K562 (cell line): ENCODE measurements at regions not wholly inside any gene's neighbourhood (a gene's known extent, or its start where the extent isn't known, plus 50 kb on each side); places are given as distances from the start of the nearest gene placed in this dataset.

Experiments used
- ATAC-seq: fragments of 200-7000 bp; cut with Tn5 transposase; 3 replicates; pipeline ENCODE4 v1.9.1; 2020; ENCODE audit warnings: moderate library complexity
- BruUV-seq: library from RNA; stranded (reverse); fragments of 400-500 nt; replicated peaks from 2 replicates; lab custom pipeline; 2021; lab: Mats Ljungman, UMichigan
- CTCF ChIA-PET: fragments of 300-600 bp; formaldehyde crosslinking; extraction: SDS; loops from one replicate; lab custom pipeline; 2021; ENCODE audit warnings: low intra/inter-chr PET ratio; lab: Yijun Ruan, JAX
- POLR2A ChIA-PET: fragments of 300-600, 350-650 bp; sonication (Branson Sonifier 250); formaldehyde crosslinking; extraction: SDS; loops from one replicate; lab custom pipeline; 2021; ENCODE audit warnings: antibody characterized with exemption, inconsistent platforms; lab: Yijun Ruan, JAX
- DNase-seq, 4 experiments: peaks; one replicate each; pipeline versions ENCODE4 v3.0.0 to v3.0.0-alpha.2; 2011 to 2018; ENCODE audit warnings: low spot score in 3 of 4, mixed read lengths in 3 of 4; ENCODE audit errors: extremely low read depth in 1 of 4
- FAIRE-seq: peaks from 2 replicates; lab custom pipeline; 2011; peaks lifted over from hg19 to GRCh38; lab: Jason Lieb, UNC
- H2AFZ ChIP-seq: 2 replicates; pipeline ENCODE4 v1.6.0; 2011; ENCODE audit warnings: low read depth, low read length, control low read depth, inconsistent platforms
- H3K27ac ChIP-seq: fragments of 200-600 bp; 3 replicates; pipeline ENCODE4 v1.8.0; 2011; ENCODE audit warnings: low read depth, mild to moderate bottlenecking, control low read depth, inconsistent platforms, low read length, moderate library complexity, mixed read lengths; ENCODE audit errors: extremely low read depth
- H3K27me3 ChIP-seq, 2 experiments: fragments of 300-600 bp in 1 of 2; 2 replicates in 1 of 2; 3 replicates in 1 of 2; pipeline versions ENCODE4 v1.6.0 to v1.8.0; 2011; ENCODE audit warnings: inconsistent platforms in 2 of 2, low read length in 2 of 2, mild to moderate bottlenecking in 1 of 2, mixed read lengths in 1 of 2, moderate library complexity in 1 of 2; ENCODE audit not compliant: control insufficient read depth in 2 of 2, insufficient read depth in 2 of 2
- H3K36me3 ChIP-seq: fragments of 300-600 bp; 3 replicates; pipeline ENCODE4 v1.8.0; 2011; ENCODE audit warnings: mild to moderate bottlenecking, low read length, inconsistent platforms; ENCODE audit not compliant: control insufficient read depth, insufficient read depth
- H3K4me1 ChIP-seq, 2 experiments: fragments of 200-600 bp in 1 of 2; replicated peaks in 1 of 2; 2 replicates in 1 of 2; 3 replicates in 1 of 2; pipeline versions ENCODE4 v1.5.1 to v1.8.0; 2011; ENCODE audit warnings: inconsistent platforms in 2 of 2, low read length in 2 of 2, mild to moderate bottlenecking in 1 of 2, mixed read lengths in 1 of 2, moderate library complexity in 1 of 2; ENCODE audit not compliant: control insufficient read depth in 2 of 2, insufficient read depth in 2 of 2
- H3K4me2 ChIP-seq: 2 replicates; pipeline ENCODE4 v1.6.1; 2011; ENCODE audit warnings: low read length, control low read depth, inconsistent platforms, mixed read lengths; ENCODE audit not compliant: insufficient read depth
- H3K4me3 ChIP-seq: fragments of 200-600 bp; sonication (generic), shearing (Covaris generic); 2 replicates; pipeline ENCODE4 v1.5.1; 2016; ENCODE audit warnings: control low read depth, inconsistent platforms
- H3K79me2 ChIP-seq: fragments of 200-600 bp; 3 replicates; pipeline ENCODE4 v1.8.0; 2011; ENCODE audit warnings: low read length, inconsistent platforms; ENCODE audit not compliant: control insufficient read depth, insufficient read depth
- H3K9ac ChIP-seq, 2 experiments: 2 replicates each; pipeline versions ENCODE4 v1.6.0 to v1.6.1; 2011; ENCODE audit warnings: low read depth in 2 of 2, low read length in 2 of 2, control low read depth in 1 of 2, inconsistent platforms in 1 of 2, mild to moderate bottlenecking in 1 of 2, mixed read lengths in 1 of 2; ENCODE audit not compliant: insufficient read depth in 1 of 2
- H3K9me1 ChIP-seq: one replicate; pipeline ENCODE4 v1.6.0; 2011; ENCODE audit warnings: inconsistent platforms, mild to moderate bottlenecking, low read length, moderate library complexity; ENCODE audit not compliant: control insufficient read depth, insufficient read depth
- H3K9me3 ChIP-seq: replicated peaks from 2 replicates; pipeline ENCODE4 v1.5.1; 2011; ENCODE audit warnings: low read depth, low read length, inconsistent platforms; ENCODE audit not compliant: control insufficient read depth, insufficient read depth
- H4K20me1 ChIP-seq: replicated peaks from 2 replicates; pipeline ENCODE4 v1.6.1; 2011; ENCODE audit warnings: low read length, inconsistent platforms, mixed read lengths; ENCODE audit not compliant: control insufficient read depth, insufficient read depth
- GABPB2 ChIP-seq: fragments of 250-450 bp; sonication (Bioruptor Pico); conservative IDR thresholded peaks from 2 replicates; pipeline ENCODE4 v1.5.1; 2021; ENCODE audit warnings: mild to moderate bottlenecking
- ZNF133 ChIP-seq: fragments of 250-450 bp; sonication (Bioruptor Pico); IDR thresholded peaks from 2 replicates; pipeline ENCODE4 v1.4.0; 2020; ENCODE audit warnings: mild to moderate bottlenecking
- WGBS: fragments of 100-300 bp; shearing (Covaris generic); methylation state at CpG from one replicate; pipeline ENCODE4 v1.1.6; 2016; ENCODE audit warnings: low coverage, mixed read lengths; ENCODE audit not compliant: insufficient coverage; ENCODE audit errors: missing lambda C conversion rate; 5-methylcytosine and 5-hydroxymethylcytosine counted together
- in situ Hi-C: fragments of 300-500 bp; cut with MboI; formaldehyde crosslinking; loops from 4 replicates; pipeline ENCODE4 v1.15.0; 2018; ENCODE audit warnings: inconsistent platforms, mixed read lengths
- intact Hi-C: fragments of 100-400 bp; cut with micrococcal nuclease; formaldehyde crosslinking; loops from 2 replicates; pipeline ENCODE4 v1.14.2; 2022
- TF ChIP-seq, protein P1 (sequence below): fragments of 450-650 bp; formaldehyde crosslinking; IDR thresholded peaks from 2 replicates; pipeline ENCODE4 v1.4.0; 2022; ENCODE audit warnings: mild to moderate bottlenecking, moderate library complexity
- TF ChIP-seq, protein P2 (sequence below): sonication (generic); formaldehyde crosslinking; IDR thresholded peaks from 2 replicates; pipeline ENCODE4 v1.8.0; 2022; ENCODE audit warnings: mild to moderate bottlenecking, missing genetic modification reagents, borderline replicate concordance

DNA sequence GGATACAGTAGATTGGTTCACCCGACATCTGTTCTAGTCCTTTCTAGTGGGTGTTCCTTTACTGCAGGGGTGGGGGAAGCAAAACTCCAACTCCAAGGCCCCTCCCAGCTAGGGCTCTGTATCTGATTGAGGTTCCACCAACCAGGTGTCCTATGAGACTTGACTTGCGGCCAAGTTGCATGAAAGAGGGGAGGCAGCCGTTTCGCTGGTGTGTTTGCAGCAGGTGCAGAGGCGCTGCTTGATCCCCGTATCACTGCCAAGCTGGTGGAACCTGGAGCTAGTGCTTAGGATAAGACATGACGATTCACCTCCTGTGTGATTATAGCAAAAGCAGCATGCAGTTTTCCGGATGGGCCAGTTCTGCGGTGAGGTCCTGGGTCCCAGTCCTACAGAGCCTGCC, 338.2 kb downstream of the UQCRFS1 start:
- TF ChIP-seq GABPB2 (no peak), ZNF133 (no peak)
- TF ChIP-seq, protein P1, sequence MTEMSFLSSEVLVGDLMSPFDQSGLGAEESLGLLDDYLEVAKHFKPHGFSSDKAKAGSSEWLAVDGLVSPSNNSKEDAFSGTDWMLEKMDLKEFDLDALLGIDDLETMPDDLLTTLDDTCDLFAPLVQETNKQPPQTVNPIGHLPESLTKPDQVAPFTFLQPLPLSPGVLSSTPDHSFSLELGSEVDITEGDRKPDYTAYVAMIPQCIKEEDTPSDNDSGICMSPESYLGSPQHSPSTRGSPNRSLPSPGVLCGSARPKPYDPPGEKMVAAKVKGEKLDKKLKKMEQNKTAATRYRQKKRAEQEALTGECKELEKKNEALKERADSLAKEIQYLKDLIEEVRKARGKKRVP, result no peak
- TF ChIP-seq, protein P2, sequence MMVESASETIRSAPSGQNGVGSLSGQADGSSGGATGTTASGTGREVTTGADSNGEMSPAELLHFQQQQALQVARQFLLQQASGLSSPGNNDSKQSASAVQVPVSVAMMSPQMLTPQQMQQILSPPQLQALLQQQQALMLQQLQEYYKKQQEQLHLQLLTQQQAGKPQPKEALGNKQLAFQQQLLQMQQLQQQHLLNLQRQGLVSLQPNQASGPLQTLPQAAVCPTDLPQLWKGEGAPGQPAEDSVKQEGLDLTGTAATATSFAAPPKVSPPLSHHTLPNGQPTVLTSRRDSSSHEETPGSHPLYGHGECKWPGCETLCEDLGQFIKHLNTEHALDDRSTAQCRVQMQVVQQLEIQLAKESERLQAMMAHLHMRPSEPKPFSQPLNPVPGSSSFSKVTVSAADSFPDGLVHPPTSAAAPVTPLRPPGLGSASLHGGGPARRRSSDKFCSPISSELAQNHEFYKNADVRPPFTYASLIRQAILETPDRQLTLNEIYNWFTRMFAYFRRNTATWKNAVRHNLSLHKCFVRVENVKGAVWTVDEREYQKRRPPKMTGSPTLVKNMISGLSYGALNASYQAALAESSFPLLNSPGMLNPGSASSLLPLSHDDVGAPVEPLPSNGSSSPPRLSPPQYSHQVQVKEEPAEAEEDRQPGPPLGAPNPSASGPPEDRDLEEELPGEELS (CRISPR knock-in tag), result no peak
- in situ Hi-C loops, result loop anchor here (10.0 kb wide), 2 partner anchors 140 to 420 kb away; no protein-coding TSS in a partner anchor
- ATAC-seq (no peak), FAIRE-seq (no peak), DNase-seq (no peak)
- H4K20me1 ChIP-seq, result no peaks in the 10 kb centered on the region
- H3K79me2 ChIP-seq, result no peaks in the 10 kb centered on the region
- no peaks in the 10 kb centered on the region for H3K36me3 ChIP-seq
- ChIA-PET CTCF (no interaction called here), POLR2A (interaction anchor here (0.6 kb wide), 1 partner anchor 147 kb away, joined by 3 read pairs; no protein-coding TSS in a partner anchor)
- no peak overlapping the region for H3K27ac ChIP-seq
- H3K4me2 ChIP-seq, result no peak overlapping the region
- H3K9me1 ChIP-seq, result no peaks in the 10 kb centered on the region
- no peak overlapping the region for H2AFZ ChIP-seq
- under 1% methylated on average over 9 of the region's 9 CpGs for WGBS
- no peaks in the 10 kb centered on the region for H3K4me1 ChIP-seq
- BruUV-seq, result no TSS peak
- H3K4me3 ChIP-seq, result no peak overlapping the region
- peaks cover 4 to 19% of the 10 kb centered on the region in 2 experiments; a peak in 3 of 5 replicates for H3K27me3 ChIP-seq
- H3K9me3 ChIP-seq, result no peaks in the 10 kb centered on the region
- intact Hi-C loops, result loop anchor here (10.0 kb wide), 3 partner anchors 240 to 550 kb away; no protein-coding TSS in a partner anchor
- no peak overlapping the region for H3K9ac ChIP-seq
